HepG2 (cell line): ENCODE measurements at regions not wholly inside any gene's neighbourhood (a gene's known extent, or its start where the extent isn't known, plus 50 kb on each side); places are given as distances from the start of the nearest gene placed in this dataset.

ENCODE experiments used
- CHD2 ChIP-seq: IDR thresholded peaks from 2 replicates; pipeline ENCODE4 v1.6.1; 2011; ENCODE audit warnings: low read depth, low read length, improper control_type of control experiment
- EZH2 ChIP-seq: conservative IDR thresholded peaks from 2 replicates; pipeline ENCODE4 v1.6.1; 2012; ENCODE audit warnings: mild to moderate bottlenecking, low read depth, low read length, moderate library complexity
- HMG20B ChIP-seq: conservative IDR thresholded peaks from 2 replicates; pipeline ENCODE4 v1.6.1; 2016; ENCODE audit warnings: missing genetic modification reagents, missing compliant biosample characterization
- KIAA2018 ChIP-seq: sonication (generic); formaldehyde crosslinking; IDR thresholded peaks from 2 replicates; pipeline ENCODE4 v1.5.0; 2020; ENCODE audit warnings: mild to moderate bottlenecking, missing genetic modification reagents, borderline replicate concordance
- TBP ChIP-seq: sonication (generic); formaldehyde crosslinking; IDR thresholded peaks from 2 replicates; pipeline ENCODE4 v1.5.0; 2020; ENCODE audit warnings: missing genetic modification reagents
- YY1 ChIP-seq: IDR thresholded peaks from 2 replicates; pipeline ENCODE4 v1.6.1; 2011; ENCODE audit warnings: low read length, low read depth, moderate library complexity, mild to moderate bottlenecking; ENCODE audit not compliant: insufficient read depth, insufficient replicate concordance
- ZBTB10 ChIP-seq: sonication (generic); formaldehyde crosslinking; IDR thresholded peaks from 2 replicates; pipeline ENCODE4 v1.4.0; 2020; ENCODE audit warnings: missing genetic modification reagents, borderline replicate concordance

GRCh38 chr5:28027851-28028250 lies 989.5 kb upstream of the CDH9 start:
- TF ChIP-seq TBP (CRISPR knock-in tag) (no peak), HMG20B (CRISPR knock-in tag) (no peak), KIAA2018 (CRISPR knock-in tag) (no peak), CHD2 (no peak), EZH2 (no peak), ZBTB10 (CRISPR knock-in tag) (no peak), YY1 (no peak)
